GM19240 (cell line): ENCODE measurements at regions not wholly inside any gene's neighbourhood (a gene's known extent, or its start where the extent isn't known, plus 50 kb on each side); places are given as distances from the start of the nearest gene placed in this dataset.
"Not testable (repeated sequence)": the region's sequence is repeated elsewhere in the genome, so short reads cannot be mapped to it uniquely, and the experiment has no call there.

Source experiments
- DNase-seq: peaks from one replicate; pipeline ENCODE4 v3.0.0; 2011; ENCODE audit warnings: low spot score; ENCODE audit not compliant: insufficient read length

GRCh38 chr22:23460517-23461031 lies 119.5 kb downstream of the IGLL1 start:
- DNase-seq, result not testable (repeated sequence)

- not testable (repeated sequence) for DNase-seq
These were observed 120.2 kb downstream of the IGLL1 start for GRCh38 chr22:23459645-23460516.

DNA sequence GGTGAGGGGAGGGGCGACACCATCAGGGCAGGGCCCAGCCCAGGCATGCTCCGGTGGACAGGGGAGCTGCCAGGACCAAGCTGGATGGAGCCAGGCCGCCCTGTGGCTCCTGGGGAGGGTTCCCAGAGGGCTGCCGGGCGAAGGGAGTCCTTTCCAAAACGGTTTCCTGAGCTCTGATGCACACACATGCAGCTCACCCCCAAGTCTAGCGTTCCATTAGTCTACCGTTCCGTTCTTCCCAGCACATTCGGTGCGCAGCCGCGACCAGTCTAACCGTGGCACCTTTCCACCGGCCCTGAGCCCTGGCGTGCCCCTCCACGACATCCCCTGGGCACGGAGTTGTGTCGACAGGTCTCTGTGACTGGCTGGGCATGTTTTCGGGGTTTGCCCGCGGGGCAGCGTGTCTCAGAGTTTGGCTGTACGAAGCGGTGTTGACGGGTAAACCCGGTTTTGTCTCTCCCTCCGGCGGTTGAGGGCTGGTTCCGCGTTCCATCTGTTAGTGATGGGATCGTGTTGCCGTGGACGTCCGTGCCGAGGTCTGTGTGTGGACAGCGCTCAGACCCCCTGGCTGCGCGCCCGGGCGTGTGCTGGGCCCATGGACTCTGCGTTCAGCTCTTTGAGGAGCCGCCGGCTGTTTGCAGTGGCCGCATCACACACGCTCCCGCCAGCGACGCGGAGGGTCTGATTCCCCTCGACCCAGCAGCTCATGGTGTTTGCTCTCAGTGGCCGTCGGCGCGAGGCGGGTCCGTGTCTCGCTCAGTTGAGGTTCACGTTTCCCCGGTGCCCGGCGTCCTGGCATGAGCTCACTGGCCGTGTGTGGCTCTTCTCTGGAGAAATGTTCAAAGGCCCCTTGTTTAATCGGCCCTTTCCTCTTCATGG lies 121.2 kb downstream of the IGLL1 start:
- DNase-seq, result no peak

GRCh38 chr22:23457380-23457985 lies 122.6 kb downstream of the IGLL1 start:
- DNase-seq, result no peak

DNA sequence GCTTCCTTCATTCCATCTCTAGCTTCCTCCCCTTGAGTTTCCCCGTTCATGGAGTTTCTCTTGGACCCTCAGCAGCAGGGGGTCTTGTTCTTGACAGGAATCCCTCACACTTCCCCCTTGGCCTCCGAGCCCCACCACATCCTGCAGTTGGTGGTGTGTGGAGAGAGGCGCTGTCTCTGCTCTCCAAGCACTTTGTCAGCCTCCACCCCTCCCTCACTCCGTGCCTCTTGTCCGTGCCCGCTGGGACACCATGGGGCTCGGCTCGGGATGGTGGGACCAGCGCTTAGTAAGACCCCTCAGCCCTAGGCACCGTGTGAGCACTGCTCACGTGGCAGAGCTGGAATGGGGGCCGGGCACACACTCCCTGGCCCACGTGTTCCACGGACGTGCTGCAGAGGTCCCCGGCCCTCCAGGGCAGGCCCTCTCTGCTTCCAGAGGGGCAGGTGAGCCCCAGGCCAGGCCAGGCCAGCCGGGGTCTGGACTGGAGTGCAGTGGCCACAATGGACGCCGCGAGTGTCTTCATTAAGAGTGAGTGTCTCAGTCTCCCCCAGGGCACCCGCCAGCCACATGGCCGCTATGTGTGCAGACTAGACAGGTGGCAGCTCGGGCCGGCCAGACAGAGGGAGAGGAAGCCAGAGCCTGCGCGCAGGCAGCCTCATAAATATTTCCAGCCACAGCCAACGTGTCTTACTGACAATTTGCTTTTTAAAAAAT lies 123.3 kb downstream of the IGLL1 start:
- not testable (repeated sequence) for DNase-seq

- DNase-seq, result not testable (repeated sequence)
These were observed 125.7 kb downstream of the IGLL1 start for GRCh38 chr22:23454345-23454744.

DNA sequence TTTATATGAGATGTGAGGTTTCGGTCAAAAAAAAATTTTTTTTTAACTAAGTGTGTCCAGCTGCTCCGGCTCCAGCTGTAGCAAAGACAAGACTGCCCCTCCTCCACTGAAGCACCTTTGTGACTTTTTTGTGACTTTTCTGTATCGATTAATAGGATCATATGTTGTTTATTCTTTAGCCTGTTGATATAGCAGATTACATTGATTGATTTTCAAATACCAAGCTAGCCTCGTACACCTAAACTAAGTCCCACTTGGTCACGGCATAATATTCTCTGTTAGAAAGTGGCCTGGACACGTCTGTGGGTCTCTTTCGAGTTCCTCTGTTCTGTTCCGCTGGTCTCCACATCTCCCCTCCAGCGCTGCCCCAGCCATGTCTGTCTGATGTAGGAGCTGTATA lies 126.8 kb downstream of the IGLL1 start:
- no peak for DNase-seq

- DNase-seq, result no peak
These were observed 127.7 kb downstream of the IGLL1 start for GRCh38 chr22:23452231-23453010.

DNA sequence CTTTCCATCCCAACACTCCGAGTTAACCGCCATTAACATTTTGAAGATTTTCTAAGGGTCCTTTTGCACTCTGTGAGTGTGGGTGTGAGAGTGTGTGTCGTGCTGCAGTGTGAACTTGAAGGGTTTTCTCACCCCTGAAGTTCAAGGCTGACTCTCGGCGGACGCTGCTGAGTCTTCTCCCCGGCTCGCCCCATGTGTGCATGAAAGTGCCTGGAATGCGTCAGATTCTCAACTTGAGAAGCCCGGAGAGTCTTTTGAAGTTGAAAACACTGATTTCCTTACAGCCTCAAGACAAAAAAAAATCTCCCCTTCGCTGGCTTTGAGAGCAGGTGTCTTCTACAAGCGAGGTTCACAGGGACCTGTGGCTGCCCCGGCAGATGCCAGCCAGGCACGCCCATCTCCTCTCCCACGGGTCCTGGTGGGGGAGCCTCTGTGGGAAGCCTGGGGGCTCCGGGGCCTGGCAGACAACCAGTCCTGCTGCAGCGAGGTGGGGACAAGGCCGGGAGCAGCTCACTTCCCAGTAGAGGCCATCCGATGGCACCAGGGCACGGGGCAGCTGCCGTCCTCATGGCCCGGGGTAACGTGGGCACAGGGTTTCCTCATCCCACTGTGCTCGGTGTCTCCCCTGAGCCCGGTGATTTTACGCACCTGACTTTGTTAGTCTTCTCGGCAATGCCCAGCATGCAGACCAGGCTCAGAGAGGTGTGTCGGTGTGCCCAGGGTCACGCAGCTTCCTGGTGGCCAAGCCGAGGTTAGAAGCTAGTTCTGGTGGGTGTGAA lies 128.4 kb downstream of the IGLL1 start:
- not testable (repeated sequence) for DNase-seq

DNA sequence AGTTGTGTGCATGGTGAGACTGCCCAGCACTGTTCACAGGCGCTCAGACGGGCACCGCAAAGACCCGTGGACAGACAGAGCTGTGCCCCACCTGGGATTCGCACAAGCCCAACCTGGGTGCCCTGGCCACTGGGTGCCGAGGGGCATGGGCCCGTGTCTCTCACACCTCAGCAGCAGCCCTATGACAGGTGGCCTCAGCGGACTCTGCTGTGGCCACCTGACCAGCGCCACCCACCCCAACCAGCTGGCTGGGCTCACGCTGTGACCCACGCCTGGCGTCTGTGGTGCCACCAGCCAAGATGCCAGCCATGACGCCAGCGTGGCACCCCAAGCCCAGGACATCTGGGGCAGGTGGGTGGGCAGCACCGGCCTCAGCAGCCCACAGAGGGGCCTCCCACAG lies 129.3 kb downstream of the IGLL1 start:
- not testable (repeated sequence) for DNase-seq

DNA sequence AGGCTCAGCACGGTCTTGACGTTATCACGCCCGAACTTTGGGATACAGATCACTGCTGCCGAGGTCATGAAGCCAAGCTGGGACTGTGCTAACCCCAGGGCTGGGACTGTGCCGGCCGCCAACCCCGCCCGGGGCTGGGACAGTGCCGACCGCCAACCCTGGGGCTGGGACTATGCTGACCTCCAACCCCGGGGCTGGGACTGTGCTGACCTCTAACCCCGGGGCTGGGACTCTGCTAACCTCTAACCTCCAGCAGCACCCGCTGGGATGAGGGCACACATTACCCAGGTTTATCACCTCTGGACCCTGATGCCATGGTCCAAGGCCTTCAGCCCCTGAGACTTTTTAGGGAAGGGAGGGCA lies 129.7 kb downstream of the IGLL1 start:
- DNase-seq, result no peak

GRCh38 chr22:23449748-23450433 lies 130.2 kb downstream of the IGLL1 start:
- DNase-seq, result not testable (repeated sequence)

DNA sequence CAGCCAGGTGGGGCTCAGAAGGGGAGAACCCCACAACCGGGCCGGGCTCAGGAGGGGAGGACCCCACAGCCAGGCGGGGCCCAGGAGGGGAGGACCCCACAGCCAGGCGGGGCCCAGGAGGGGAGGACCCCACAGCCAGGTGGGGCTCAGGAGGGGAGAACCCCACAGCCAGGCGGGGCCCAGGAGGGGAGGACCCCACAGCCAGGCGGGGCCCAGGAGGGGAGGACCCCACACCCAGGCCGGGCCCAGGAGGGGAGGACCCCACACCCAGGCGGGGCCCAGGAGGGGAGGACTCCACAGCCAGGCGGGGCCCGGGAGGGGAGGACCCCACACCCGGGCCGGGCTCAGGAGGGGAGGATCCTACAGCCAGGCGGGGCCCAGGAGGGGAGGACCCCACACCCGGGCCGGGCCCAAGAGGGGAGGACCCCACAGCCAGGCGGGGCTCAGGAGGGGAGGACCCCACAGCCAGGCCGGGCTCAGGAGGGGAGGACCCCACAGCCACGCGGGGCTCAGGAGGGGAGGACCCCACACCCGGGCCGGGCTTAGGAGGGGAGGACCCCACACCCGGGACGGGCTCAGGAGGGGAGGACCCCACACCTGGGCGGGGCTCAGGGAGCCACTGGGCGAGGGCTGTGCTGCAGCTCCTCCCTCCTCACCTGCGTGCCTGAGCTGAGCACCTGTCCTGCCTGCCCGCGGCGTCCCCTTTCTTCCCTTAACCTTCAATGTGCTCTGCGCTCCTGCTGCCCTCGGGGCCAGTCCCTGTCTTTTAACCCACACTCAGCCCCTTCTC lies 131.4 kb downstream of the IGLL1 start:
- DNase-seq, result not testable (repeated sequence)

GRCh38 chr22:23446796-23447350 lies 133.2 kb downstream of the IGLL1 start:
- no peak for DNase-seq

DNA sequence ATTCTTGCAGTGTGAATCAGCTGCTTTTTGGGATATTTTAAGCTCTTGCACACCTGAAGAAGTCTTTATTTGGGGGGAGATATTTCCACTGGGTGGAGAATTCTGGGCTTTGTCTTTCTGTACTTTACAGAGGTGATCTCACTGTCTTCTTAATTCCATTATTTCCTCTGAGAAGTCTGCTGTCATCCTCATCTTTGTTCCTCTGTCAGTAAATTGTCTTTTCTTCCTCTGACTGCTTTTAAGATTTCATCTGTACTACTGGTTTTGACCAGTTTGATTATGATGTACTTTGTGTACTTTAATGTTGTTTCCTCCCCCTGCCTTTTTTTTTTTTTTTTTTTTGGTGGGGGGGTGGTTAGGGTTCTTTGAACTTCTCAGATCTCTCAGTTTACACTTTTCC lies 133.9 kb downstream of the IGLL1 start:
- DNase-seq, result not testable (repeated sequence)

DNA sequence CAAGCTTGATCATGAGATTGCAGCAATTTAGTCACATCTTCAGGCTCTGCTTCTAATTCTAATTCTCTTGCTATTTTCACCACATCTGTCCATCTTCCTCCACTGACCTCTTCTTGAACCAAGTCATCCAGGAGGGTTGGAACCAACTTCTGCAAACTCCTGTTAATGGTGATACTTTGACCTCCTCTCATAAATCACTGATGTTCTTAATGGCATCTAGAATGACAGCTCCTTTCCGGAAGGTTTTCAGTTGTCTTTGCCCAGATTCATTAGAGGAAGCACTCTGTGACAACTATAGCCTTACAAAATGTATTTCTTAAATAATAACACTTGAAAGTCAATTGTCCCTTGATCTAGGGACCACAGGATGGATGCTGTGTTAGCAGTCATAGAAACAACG lies 136.2 kb downstream of the IGLL1 start:
- not testable (repeated sequence) for DNase-seq

- not testable (repeated sequence) for DNase-seq
These were observed 140.5 kb downstream of the IGLL1 start for GRCh38 chr22:23439581-23439980.

DNA sequence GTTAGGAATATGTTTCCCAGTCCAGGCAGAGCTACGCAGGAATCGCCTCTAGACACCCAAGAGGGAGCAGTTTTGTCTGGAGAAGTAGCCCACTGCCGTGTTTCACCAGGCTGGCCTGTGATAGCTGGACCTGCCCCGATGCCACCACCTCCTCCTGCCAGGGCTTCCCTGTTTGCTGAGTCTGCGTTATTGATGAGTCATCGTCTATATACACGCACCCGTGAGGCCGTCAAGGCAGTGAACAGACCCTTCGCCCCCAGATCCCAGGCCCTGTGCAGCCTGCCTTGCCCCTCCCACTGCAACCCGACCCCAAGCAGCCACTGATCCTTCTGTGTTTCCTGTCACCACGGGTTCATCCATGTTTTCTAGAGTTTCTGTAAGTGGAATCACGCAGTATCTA lies 141.9 kb downstream of the IGLL1 start:
- DNase-seq, result no peak
